ENCODE measurements at regions not wholly inside any gene's neighbourhood (a gene's known extent, or its start where the extent isn't known, plus 50 kb on each side); places are given as distances from the start of the nearest gene placed in this dataset.

- Histone ChIP-seq H3K4me3 (no peak overlapping the region), H3K4me1 (replicated peaks in 1 of 2) (peaks cover 0 to 8% of the 10 kb centered on the region in 2 donors), H3K36me3 (replicated peaks in 1 of 2) (no peaks in the 10 kb centered on the region), H3K27me3 (no peaks in the 10 kb centered on the region), H3K9me3 (replicated peaks in 1 of 3) (no peaks in the 10 kb centered on the region), H3K27ac (no peak overlapping the region)
- DNase-seq, result no peak
- no peak for TF ChIP-seq CTCF (IDR thresholded peaks at IDR 0.05)
- no peak for TF ChIP-seq POLR2A (IDR thresholded peaks at IDR 0.05)
- WGBS, 4 donors, result 80 to 86% (median 86%) methylated on average over 2 to 8 of the region's 8 CpGs
- intact Hi-C loops (cut with DNase I), result no loop called here
These were observed 170.6 kb upstream of the GLI2 start for GRCh38 chr2:120565095-120565460.

- WGBS, 4 donors, result 84 to 96% (median 93%) methylated on average over 9 of the region's 9 CpGs
- intact Hi-C loops (cut with DNase I), result no loop called here
- Histone ChIP-seq H3K9me3 (replicated peaks in 1 of 3) (no peaks in the 10 kb centered on the region), H3K4me1 (replicated peaks in 1 of 2) (peaks cover 0 to 8% of the 10 kb centered on the region in 2 donors), H3K27me3 (no peaks in the 10 kb centered on the region), H3K4me3 (no peak overlapping the region), H3K27ac (peak overlapping the region in 1 of 5 donors; percentile 67), H3K36me3 (replicated peaks in 1 of 2) (no peaks in the 10 kb centered on the region)
- no peak for DNase-seq
- TF ChIP-seq POLR2A (IDR thresholded peaks at IDR 0.05) (no peak), CTCF (IDR thresholded peaks at IDR 0.05) (no peak)
These were observed 169.7 kb upstream of the GLI2 start for GRCh38 chr2:120565929-120566328.

- intact Hi-C loops (cut with DNase I), result no loop called here
- 35 to 53% (median 42%) methylated on average over 17 to 21 of the region's 21 CpGs for WGBS, 4 donors
- no peak overlapping the region for H3K4me3 ChIP-seq
- DNase-seq, result peak in 6 of 7 donors; percentile 67 to 83 (median 72)
- H3K27me3 ChIP-seq, result no peaks in the 10 kb centered on the region
- H3K9me3 ChIP-seq (replicated peaks in 1 of 3), result no peaks in the 10 kb centered on the region
- no peaks in the 10 kb centered on the region for H3K36me3 ChIP-seq (replicated peaks in 1 of 2)
- TF ChIP-seq POLR2A (IDR thresholded peaks at IDR 0.05) (no peak), CTCF (IDR thresholded peaks at IDR 0.05) (no peak)
- H3K4me1 ChIP-seq (replicated peaks in 1 of 2), result peaks cover 0 to 8% of the 10 kb centered on the region in 2 donors
- H3K27ac ChIP-seq, result peak overlapping the region in 1 of 5 donors; percentile 67
These were observed 169.2 kb upstream of the GLI2 start for GRCh38 chr2:120566331-120567035.

- H3K4me3 ChIP-seq, result no peak overlapping the region
- H3K4me1 ChIP-seq (replicated peaks in 1 of 2), result peaks cover 0 to 8% of the 10 kb centered on the region in 2 donors
- TF ChIP-seq CTCF (IDR thresholded peaks at IDR 0.05), result no peak
- no peak for TF ChIP-seq POLR2A (IDR thresholded peaks at IDR 0.05)
- WGBS, 4 donors, result 66 to 90% (median 79%) methylated on average over 2 of the region's 2 CpGs
- H3K9me3 ChIP-seq (replicated peaks in 1 of 3), result no peaks in the 10 kb centered on the region
- no peak for DNase-seq
- intact Hi-C loops (cut with DNase I), result no loop called here
- peak overlapping the region in 1 of 5 donors; percentile 26 for H3K27ac ChIP-seq
- no peaks in the 10 kb centered on the region for H3K27me3 ChIP-seq
- no peaks in the 10 kb centered on the region for H3K36me3 ChIP-seq (replicated peaks in 1 of 2)
These were observed 168.5 kb upstream of the GLI2 start for GRCh38 chr2:120567128-120567527.
